NOMO-1 treated with DMSO at 0.1 percent for 48 hours (cell line): ENCODE measurements at regions not wholly inside any gene's neighbourhood (a gene's known extent, or its start where the extent isn't known, plus 50 kb on each side); places are given as distances from the start of the nearest gene placed in this dataset.

Source experiments
- DNase-seq: peaks from one replicate; lab custom pipeline; 2025; ENCODE audit not compliant: unreplicated experiment; lab: John Stamatoyannopoulos, UW

DNA sequence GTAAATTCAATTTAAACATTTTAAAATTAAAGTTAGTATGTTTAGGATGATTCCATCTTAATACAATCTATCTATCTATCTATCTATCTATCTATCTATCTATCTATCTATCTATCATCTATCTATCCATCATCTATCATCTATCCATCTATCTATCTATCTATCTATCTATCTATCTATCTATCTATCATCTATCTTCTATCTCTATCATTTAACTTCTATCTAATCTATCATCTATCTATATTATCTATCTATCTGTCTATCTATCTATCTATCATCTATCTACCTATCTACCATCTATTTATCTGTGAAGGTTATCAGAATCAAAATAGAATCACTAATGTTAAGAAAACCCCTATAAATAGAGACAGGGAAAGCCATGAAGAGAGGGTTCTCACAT lies 78.3 kb downstream of the RAMP3 start:
- DNase-seq: no peak

DNA sequence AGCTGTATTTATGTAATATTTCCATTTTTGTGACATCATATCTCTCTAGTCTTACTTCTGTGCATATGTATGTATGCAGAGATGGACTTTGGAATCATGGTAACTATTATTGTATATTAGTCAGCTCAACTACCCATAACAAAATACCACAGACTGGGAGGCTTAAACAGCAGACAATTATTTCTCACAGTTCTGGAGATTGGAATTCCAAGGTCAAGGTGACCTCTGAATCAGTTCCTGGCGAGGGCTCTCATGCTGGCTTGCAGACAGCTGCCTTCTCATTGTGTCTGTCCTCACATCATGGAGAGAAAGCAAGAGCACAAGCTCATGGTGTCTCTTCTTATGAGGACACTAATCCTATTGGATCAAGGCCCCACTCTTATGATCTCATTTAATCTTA lies 79.1 kb downstream of the RAMP3 start:
- no peak for DNase-seq

DNA sequence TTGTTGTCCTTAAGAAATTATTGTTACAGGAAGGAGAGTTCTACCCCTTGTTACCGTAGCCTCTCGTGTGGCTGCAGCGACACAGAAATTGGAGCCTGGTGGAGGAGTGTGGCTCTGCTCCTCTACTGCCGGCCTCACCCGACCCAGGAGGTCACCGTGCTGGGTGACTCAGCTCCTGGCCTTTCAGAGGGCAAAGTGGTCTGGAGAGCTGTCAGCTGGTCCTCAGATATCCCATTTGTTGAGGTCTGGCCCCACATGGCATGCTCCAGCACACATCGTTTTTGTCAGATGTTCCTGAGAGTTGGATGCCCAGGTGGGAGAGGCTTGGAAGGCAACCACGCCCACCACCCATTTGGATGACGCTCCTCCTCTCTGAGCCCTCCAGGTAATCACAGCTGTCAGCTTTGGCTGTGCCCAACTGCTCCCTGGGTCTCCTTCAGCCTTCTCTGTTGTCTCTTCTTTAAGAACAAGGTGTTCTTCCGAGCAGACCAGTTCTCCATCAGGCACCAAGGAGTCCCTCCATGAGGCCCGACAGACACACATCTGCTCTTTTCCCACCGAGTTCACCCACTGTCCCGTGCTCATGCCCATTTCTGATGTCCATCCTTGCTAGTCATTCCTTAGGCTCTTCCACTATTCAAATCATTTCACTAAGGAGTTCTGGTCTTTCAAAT lies 80.3 kb downstream of the RAMP3 start:
- no peak for DNase-seq

DNA sequence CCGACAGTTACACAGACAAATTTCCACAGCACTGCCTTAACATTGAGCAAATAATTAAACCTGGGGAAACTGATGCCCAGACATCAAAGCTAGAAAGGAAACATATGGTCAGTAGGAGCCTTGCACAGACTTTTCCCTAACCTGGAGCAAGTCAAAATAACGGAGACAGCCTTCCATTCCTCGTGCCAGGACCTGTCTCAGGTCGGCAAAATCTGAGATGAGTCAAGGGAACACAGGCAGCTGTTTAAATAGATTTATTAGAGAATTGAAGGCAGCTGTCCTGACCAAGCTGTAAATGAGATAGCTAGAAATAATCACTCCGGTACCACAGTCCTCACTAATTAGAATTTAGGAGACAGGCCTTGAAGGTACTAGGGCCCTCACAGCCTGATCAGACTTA lies 81.2 kb downstream of the RAMP3 start:
- DNase-seq: no peak

DNA sequence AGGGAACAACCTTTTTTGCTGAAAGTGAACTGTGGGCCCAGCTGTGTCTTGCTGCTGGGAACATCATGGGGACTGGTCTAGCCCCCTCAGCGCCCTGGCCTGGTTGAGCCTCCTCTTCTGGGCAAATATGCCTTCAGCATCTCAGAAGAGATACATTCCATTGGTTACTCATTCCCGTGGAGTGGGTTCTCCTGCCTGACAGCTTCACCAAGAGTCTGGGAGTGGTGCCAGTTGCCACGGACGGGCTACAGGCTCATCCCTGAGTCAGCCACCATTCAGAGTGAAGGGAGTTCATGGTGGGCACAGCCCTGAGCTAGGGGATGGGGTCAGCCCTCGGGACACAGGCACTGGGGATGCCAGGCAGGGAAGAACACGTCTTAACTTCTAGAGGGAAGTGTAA lies 81.9 kb downstream of the RAMP3 start:
- DNase-seq: no peak

DNA sequence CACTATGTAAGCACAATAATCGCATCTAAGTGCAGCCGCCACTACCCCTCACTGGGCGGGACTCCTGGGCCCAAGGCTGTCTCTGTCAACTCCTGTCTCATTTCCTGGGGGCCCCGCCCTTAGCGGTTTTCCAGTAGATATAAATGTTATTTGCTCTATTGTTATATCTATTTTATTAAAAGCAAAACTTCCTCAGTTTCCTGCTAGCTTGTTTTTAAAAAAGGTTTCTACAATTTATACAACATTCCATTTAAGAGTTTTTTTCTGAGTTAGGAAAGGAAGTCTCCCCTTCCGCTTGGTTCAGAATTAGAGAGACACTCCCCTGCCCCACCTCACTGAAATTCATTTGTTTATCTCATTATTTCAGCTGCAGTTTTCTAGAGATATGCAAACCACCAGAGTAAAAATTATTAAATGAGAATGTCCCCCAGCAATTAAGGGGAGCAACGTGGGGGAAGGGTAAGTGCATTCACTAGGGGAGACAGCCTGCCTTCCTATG lies 82.7 kb downstream of the RAMP3 start:
- DNase-seq: no peak

DNA sequence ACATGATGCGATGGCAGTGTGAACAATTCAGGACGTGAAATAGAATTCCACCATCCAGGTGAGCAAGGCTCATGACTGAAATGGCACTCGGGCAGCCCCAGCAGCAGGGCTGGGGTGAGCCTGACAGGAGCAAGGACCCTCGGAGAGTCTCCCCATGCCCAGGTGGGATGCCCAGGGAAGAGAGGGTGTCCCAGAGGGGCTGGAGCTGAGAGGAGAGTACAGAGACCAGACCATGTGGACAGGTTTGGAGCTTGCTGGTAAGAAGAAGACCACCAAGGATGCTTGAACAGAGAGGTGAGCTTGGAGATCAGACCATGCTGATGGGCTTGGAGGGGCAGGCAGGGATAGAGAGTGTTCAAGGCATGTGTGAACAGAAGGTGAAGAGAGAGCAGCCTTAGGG lies 83.3 kb downstream of the RAMP3 start:
- DNase-seq: no peak

DNA sequence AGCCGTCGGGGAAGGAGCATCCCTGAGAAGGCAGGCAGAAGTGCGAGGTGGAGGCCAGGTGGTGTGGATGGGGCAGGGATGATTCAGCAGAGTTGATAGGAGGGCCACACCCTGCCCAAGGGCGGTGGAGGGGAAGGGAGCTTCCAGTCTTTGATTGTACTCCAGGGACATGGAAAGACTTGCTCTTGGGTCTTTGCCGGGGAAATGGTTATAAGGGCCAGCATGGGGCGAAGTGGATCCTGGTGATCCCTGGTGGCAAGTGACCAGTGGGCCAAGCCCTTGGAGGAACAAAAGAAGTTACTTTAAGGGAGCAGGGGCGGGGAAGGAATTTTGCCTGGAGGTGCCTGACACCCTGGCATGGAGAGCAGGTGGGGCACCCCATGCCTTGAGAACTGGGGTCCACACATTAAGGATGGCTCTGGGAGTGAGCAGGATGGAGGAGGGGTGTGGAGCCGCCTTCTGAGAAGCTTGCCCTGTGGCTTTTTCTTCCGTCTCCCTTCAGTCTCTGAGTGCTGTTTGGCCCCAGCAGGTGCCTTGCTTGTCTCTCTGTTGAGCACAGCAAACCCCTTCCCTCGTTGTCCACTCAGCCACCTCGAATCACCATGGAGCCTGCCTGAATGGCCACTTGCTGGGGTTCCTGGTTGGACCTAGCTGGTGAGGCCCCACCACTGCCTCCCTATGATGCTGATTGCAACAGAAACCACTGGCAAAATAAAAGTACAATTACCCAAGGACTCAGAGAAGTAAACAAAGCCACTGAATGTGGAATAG lies 83.9 kb downstream of the RAMP3 start:
- no peak for DNase-seq

DNA sequence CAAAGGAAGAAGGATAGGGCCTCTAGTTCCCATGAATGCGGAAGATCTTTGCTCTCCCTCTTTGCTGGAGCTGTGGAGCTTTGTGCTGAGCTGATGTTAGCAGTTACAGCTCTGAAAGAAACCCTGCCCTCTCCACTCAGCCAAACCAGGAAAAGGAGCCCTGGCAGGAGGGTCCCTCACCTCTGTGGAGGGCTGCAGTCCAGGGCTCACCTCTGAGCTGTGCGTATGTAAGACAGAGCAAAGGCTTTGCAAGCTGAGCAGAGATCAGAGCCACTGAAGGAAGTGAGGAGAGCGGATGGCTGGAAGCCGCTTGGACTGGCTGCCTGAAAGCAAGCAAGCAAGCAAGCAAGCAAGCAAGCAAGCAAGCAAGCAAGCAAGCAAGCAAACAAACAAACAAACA lies 84.7 kb downstream of the RAMP3 start:
- no peak for DNase-seq

DNA sequence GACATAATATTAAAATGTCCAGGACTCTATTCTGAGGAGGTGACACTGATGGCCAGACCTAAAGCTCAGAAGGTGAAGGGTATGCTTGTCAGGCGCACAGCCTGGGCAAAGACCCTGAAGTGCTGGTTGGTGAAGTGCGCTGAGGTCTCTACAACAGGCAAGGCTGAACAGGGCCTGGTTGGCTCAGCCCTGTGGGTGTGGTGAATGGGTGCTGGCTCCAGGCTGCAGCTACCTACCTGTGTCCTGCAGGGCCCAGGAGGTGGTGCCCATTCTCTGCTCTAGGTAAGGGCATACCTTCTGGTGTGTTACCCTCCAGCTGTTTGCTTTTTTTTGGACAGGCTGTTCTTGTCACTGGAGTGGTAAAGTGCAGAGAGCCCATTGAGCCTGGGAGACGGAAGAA lies 85.1 kb downstream of the RAMP3 start:
- DNase-seq: no peak

DNA sequence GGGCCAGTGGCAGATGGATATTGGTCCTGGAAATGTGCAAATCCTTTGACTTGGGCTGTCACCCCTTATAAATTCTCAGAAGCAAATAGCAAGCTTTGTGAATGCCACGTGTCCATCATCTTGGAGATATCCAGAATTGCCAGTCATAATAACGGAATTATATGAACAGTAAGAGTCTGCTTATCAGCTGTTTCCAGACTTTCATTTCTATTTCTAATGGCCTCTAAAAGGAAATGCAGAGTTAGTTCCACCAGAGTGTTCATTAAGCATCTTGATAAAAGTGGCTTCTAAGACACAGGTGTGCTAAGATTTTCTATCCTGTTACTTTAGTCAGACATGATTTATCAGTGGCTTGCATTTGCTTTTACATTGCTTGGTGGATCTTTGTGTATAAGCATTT lies 87.4 kb downstream of the RAMP3 start:
- no peak for DNase-seq

DNA sequence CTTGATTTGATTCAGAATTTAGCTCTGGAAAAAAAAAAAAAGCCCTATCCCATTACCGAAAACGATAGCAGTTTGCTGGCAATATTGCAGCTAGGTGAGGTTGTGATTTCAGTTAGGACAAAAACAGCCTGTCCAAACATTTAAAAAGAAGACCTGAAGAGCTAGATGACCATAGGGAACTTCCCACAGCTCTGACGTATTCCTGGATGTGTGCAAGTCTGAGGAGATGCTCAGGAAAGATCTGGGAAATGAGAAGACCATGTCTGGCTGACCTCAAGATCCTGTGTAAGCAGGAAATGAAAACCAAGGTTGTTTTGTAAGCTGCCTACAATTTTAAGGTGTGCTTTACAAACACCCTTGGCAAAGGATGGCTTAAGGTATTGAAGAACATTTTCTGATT lies 88.7 kb downstream of the RAMP3 start:
- DNase-seq: no peak

DNA sequence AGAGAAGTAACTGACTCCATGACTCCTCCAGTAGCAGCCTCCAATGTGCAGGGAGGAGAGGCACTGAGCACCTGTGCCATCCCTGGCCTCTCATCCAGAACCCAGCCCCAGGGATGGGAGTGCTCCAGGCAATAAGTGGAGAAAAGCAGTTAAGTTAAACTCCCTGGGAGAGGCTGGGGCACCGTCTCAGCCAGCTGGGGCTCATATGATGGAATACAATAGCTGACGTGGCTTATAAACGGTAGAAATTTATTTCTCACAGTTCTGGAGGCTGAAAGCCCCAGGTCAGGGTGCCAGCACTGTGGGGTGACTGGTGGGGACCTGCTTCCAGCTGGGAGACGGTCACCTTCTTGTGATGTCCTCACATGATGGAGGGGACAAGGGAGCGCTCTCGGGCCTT lies 94.7 kb downstream of the RAMP3 start:
- no peak for DNase-seq

DNA sequence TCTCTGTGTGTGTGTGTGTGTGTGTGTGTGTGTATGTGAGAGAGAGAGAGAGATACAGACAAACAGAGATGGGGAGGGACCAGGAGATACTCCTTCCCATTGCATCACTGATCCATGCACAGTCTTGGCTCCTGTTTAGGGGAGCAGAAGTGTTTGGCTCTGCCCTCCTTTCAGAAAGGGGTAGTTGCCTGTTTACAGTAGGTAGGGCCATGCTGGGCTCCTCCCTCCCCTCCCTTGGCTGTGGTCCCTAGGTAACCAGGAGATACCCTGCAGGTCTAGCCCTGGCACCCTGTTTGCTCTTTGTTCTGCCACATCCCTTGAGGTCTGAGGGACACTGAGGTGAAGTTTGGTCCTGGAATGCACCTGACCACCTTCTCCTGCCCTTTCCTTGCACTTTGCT lies 95.3 kb downstream of the RAMP3 start:
- no peak for DNase-seq

DNA sequence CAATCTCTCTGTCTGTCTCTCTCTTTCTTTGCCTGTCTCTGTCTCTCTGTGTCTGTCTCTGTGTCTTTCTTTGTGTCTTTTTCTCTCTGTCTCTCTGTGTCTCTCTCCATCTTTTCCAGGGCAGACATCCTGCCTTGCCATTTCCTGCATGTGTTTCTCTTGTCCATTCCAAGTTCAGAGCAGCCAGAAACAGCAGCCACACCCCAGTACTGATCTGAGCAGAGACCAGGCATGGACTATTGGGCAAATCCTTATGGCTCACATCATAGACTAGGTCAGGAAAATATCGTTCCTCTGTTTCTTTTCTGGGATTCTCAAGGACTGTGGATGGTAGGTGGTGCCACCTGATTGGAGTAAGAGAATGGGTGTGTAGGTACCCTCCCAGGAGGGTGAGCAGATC lies 95.8 kb downstream of the RAMP3 start:
- no peak for DNase-seq

DNA sequence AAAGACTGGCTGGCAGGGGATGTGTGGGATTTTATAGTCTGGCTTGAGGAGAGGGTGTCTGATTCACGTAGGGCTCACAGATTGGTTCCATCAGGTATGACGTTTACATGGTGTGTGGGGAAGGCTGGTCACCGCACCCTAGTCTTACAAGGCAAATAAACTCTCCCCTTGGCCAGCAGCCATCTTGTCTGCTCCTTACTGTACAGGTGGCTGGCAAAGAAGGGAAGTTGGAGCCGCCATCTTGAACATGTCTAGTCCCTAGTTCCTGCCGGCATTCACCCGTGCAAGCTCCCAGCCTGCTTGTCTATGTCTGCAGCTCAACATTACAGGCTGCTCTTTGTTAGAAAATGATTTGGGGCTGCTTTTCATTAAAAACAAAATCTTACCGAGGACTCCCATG lies 97.6 kb downstream of the RAMP3 start:
- no peak for DNase-seq

DNA sequence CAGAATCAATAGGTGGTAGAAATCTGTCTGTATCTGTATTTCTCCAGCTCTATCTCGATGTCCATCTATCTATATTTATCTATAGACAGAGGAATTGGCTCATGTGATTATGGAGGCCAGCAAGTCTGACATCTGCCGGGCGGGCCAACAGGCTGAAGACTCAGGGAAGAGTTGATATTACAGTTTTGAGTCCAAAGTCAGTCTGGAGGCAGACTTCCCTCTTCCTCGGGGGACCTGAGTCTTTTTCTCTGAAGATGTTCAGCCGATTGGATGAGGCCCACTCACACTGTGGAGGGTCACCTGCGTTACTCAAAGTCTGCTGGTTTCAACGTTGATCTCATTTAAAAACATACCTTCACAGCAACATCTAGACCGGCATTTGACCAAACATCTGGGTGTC lies 98.7 kb downstream of the RAMP3 start:
- DNase-seq: no peak

DNA sequence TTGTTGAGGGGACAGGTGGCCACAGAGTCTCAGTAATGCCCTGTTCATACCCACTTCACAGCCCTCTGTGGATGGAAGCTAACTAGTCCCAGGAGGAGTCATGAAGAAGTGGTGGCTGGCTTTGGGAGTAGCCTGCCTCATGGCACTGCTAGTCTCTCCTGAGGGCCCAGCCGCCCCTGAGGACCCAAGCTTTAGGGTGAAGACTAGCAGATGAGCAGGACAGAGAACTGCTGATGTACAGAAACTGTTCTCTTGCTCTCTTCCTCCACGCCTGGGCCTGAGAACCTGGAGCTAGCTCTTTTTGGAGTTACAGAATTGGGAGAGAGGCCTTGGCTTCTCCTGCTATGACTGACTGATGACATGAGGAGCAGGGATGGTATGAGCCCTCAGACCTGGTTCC lies 99.2 kb downstream of the RAMP3 start:
- DNase-seq: no peak

DNA sequence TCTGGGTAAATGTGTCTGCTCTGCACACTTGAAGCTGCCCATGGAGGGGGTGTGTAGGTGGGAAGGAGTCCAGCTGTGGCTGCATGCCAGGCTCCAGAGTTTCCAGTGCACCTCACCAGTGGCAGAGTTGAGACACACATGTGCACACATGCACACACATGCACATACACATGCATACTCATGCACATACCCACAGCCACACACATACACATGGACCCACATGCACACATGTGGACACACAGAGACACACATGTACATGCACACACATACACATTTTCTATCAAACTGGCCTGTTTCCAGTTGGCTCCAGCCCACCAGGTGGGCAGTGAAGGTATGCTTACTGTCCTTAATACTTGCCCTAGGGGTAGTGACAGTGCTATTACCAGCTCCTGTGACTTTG lies 99.7 kb downstream of the RAMP3 start:
- DNase-seq: no peak

DNA sequence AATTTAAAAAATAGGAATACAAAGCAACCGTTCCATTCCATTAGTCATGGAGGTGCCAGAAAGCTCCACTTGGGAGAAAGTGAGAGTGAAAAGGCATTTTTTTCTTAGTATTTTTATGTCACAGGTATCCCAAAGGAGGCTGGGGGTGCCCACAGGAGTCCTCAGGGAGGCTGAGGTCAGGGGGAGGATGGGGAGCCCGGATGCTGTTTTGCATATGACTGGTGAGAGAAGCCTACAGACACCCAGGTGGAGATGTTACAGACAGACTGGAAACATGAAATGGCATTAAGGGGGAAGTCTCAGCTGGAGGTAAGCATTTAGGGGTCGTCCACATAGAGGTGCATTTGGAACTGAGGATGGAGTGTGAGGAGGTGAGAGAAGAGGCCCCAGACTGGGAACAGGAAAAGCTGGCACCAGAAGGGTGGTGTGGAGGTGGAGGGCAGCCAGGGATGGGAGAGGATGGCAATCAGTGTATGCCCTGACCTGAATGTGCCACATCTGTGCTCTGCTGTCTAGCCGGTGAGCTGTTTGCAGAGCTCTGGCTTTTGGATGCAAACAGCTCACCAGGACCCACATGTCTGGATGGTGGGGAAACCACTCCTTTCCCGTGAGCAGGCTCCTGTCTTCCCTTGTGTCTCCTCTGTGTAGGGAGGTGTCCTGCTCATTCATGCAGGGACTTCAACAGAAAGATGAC lies 101.1 kb downstream of the RAMP3 start:
- no peak for DNase-seq

DNA sequence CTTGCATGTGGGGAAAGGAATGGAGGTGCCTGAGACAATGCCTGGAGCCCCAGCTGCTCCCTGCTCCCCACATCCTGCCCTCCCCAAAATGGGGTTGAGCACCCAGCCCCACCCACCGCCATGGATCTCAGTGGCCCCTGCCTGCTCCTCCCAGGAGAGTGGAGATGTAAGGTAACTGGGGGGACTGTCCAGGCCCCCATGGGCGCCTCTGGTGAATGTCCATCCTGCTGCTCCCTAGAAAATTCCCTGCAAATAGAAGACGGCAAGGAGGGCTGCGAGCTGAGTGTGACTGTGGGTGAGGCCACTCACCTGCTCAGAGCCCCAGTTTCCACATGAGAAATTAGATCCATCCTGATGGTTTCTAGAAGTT lies 101.6 kb downstream of the RAMP3 start:
- no peak for DNase-seq

DNA sequence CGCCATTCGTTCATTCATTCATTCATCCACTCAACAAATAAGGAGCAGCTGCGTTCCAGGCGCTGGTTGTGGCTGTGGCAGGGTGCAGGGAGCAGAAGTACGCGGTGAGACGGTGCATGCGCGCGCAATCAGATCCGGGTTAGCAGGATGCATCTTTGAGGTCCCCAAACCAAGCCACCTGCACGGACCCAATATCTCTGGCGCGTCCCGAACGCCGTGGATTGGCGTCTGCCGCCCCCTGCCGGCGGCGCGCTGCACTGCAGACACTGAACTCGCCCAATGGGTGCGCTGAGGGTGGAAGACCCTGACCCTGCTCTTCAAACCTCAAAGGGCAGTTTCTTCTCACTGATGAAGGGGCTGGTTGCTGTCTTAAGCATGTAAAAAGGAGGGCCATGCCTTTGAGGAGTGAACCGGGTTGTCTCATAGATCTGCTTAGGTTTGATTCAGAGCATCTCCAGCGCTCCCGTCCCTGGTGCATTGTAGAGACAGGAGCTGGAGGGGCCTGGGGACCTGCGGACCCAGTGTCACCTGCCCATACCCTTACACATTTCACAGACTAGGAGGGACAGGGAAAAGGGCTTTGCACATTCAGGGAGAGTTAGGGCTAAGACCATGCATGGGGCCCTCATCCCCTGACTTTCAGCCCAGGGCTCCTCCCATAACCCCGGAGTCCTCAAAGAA lies 102.5 kb downstream of the RAMP3 start:
- DNase-seq: peak; percentile 25
